Body of pancreas (tissue), 4 donors: ENCODE measurements at regions not wholly inside any gene's neighbourhood (a gene's known extent, or its start where the extent isn't known, plus 50 kb on each side); places are given as distances from the start of the nearest gene placed in this dataset.

Experiments used
- ATAC-seq: fragments of 150-250 bp; one replicate; pipeline ENCODE4 v1.9.1; 2016
- DNase-seq, 4 donors: peaks; one replicate each; pipeline ENCODE4 v3.0.0-alpha.2; 2019
- H3K27ac ChIP-seq, 4 donors: fragments of 200-600 bp; sonication (generic); 1 replicate in 3 of 4; 2 replicates in 1 of 4; pipeline versions ENCODE4 v1.5.1 to v1.6.1; 2016 to 2019; ENCODE audit warnings: mild to moderate bottlenecking in 1 of 4, mixed read lengths in 1 of 4, moderate library complexity in 1 of 4
- H3K27me3 ChIP-seq, 2 donors: fragments of 200-600 bp; sonication (generic); one replicate each; pipeline ENCODE4 v1.6.0; 2016; ENCODE audit warnings: mild to moderate bottlenecking in 1 of 2
- H3K36me3 ChIP-seq, 2 donors: fragments of 200-600 bp; sonication (generic); replicated peaks in 1 of 2; 2 replicates each; pipeline ENCODE4 v1.5.1; 2016; ENCODE audit warnings: low read depth in 2 of 2; ENCODE audit not compliant: insufficient read depth in 1 of 2
- H3K4me1 ChIP-seq: fragments of 200-600 bp; sonication (generic); one replicate; pipeline ENCODE4 v1.6.0; 2016
- H3K4me3 ChIP-seq, 2 donors: fragments of 200-600 bp; sonication (generic); 1 replicate in 1 of 2; 2 replicates in 1 of 2; pipeline ENCODE4 v1.5.1; 2016 to 2019
- H3K9me3 ChIP-seq, 3 donors: fragments of 200-600 bp; sonication (generic); 1 replicate in 2 of 3; 2 replicates in 1 of 3; pipeline ENCODE4 v1.5.1; 2016
- CTCF ChIP-seq, 7 experiments: fragments of 450-650 bp in 4 of 7; fragments of 200-600 bp in 3 of 7; sonication (generic) in 3 of 7; IDR thresholded peaks; one replicate each; pipeline ENCODE4 v1.5.1; 2016 to 2019; ENCODE audit warnings: antibody characterized with exemption in 7 of 7
- POLR2A ChIP-seq, 3 donors: fragments of 450-650 bp; IDR thresholded peaks; one replicate each; pipeline ENCODE4 v1.6.1; 2016; ENCODE audit warnings: antibody characterized with exemption in 3 of 3, mild to moderate bottlenecking in 2 of 3
- WGBS, 2 donors: methylation state at CpG; one replicate each; pipeline ENCODE4 v1.1.5; 2017; 5-methylcytosine and 5-hydroxymethylcytosine counted together
- intact Hi-C: fragments of 100-400 bp; cut with DNase I; formaldehyde crosslinking; loops from one replicate; pipeline ENCODE4 v1.15.1; 2023

- no peak overlapping the region for H3K27ac ChIP-seq
- 87% methylated on average over 20 of the region's 20 CpGs; no CpG with 5 or more reads in 1 of the 2 donors for WGBS, 2 donors
- no peaks in the 10 kb centered on the region for H3K4me1 ChIP-seq
- ATAC-seq (no peak), DNase-seq (no peak)
- no peaks in the 10 kb centered on the region for H3K36me3 ChIP-seq
- no peak overlapping the region for H3K4me3 ChIP-seq
- TF ChIP-seq CTCF (IDR thresholded peaks at IDR 0.05) (no peak), POLR2A (IDR thresholded peaks at IDR 0.05) (no peak)
- H3K9me3 ChIP-seq: no peaks in the 10 kb centered on the region
- H3K27me3 ChIP-seq: no peaks in the 10 kb centered on the region
- intact Hi-C loops: no loop called here
Measured at GRCh38 chr18:1954583-1955312, 616.6 kb downstream of the METTL4 start.

GRCh38 chr18:1958798-1959197 lies 612.5 kb downstream of the METTL4 start:
- ATAC-seq (no peak), DNase-seq (no peak)
- Histone ChIP-seq H3K27me3 (no peaks in the 10 kb centered on the region), H3K27ac (no peak overlapping the region), H3K4me3 (no peak overlapping the region), H3K9me3 (no peaks in the 10 kb centered on the region), H3K4me1 (no peaks in the 10 kb centered on the region), H3K36me3 (no peaks in the 10 kb centered on the region)
- WGBS, 2 donors: 0 to 24% methylated on average over 1 of the region's 1 CpG
- no peak for TF ChIP-seq POLR2A (IDR thresholded peaks at IDR 0.05)
- TF ChIP-seq CTCF (IDR thresholded peaks at IDR 0.05): no peak
- intact Hi-C loops: no loop called here

- no peak for ATAC-seq
Measured at GRCh38 chr18:1965016-1965415, 606.3 kb downstream of the METTL4 start.

GRCh38 chr18:1965541-1965940 lies 605.8 kb downstream of the METTL4 start:
- no peak for ATAC-seq
- no peaks in the 10 kb centered on the region for H3K27me3 ChIP-seq
- no peaks in the 10 kb centered on the region for H3K36me3 ChIP-seq
- no peaks in the 10 kb centered on the region for H3K4me1 ChIP-seq
- intact Hi-C loops: no loop called here
- no peaks in the 10 kb centered on the region for H3K9me3 ChIP-seq
- DNase-seq: no peak
- H3K4me3 ChIP-seq: no peak overlapping the region
- 17 to 89% methylated on average over 2 of the region's 2 CpGs for WGBS, 2 donors
- H3K27ac ChIP-seq: no peak overlapping the region
- TF ChIP-seq CTCF (IDR thresholded peaks at IDR 0.05): no peak
- no peak for TF ChIP-seq POLR2A (IDR thresholded peaks at IDR 0.05)

More at GRCh38 chr18:1965016-1965415, 606.3 kb downstream of the METTL4 start:
- intact Hi-C loops: no loop called here
- Histone ChIP-seq H3K27me3 (no peaks in the 10 kb centered on the region), H3K4me1 (no peaks in the 10 kb centered on the region), H3K27ac (no peak overlapping the region), H3K4me3 (no peak overlapping the region), H3K9me3 (no peaks in the 10 kb centered on the region), H3K36me3 (no peaks in the 10 kb centered on the region)
- DNase-seq: no peak
- 64 to 68% methylated on average over 2 of the region's 2 CpGs for WGBS, 2 donors
- TF ChIP-seq CTCF (IDR thresholded peaks at IDR 0.05) (no peak), POLR2A (IDR thresholded peaks at IDR 0.05) (no peak)
